Activated CD4-positive, alpha-beta T cell treated with anti-CD3 and anti-CD28 coated beads for 24 hours (primary cell): ENCODE measurements at regions not wholly inside any gene's neighbourhood (a gene's known extent, or its start where the extent isn't known, plus 50 kb on each side); places are given as distances from the start of the nearest gene placed in this dataset.
"Not testable (repeated sequence)": the region's sequence is repeated elsewhere in the genome, so short reads cannot be mapped to it uniquely, and the experiment has no call there.

Experiments
- DNase-seq, 2 donors: peaks; one replicate each; pipeline ENCODE4 v3.0.0-alpha.2; 2020; ENCODE audit warnings: low read depth in 2 of 2

- DNase-seq: no peak
Measured at GRCh38 chr7:39758234-39758970, 135.0 kb downstream of the RALA start.

- DNase-seq: no peak
Measured at GRCh38 chr7:39761449-39761848, 138.1 kb downstream of the RALA start.

GRCh38 chr7:39762466-39762865 is 139.1 kb downstream of the RALA start:
- not testable (repeated sequence) for DNase-seq

GRCh38 chr7:39762881-39763280 is 139.5 kb downstream of the RALA start:
- DNase-seq: not testable (repeated sequence)

- DNase-seq: not testable (repeated sequence)
Measured at GRCh38 chr7:39765833-39766232, 142.5 kb downstream of the RALA start.

GRCh38 chr7:39768439-39768838 is 145.1 kb downstream of the RALA start:
- DNase-seq: not testable (repeated sequence)

GRCh38 chr7:39774341-39774851 is 151.0 kb downstream of the RALA start:
- DNase-seq: not testable (repeated sequence)

GRCh38 chr7:39781557-39781956 is 158.2 kb downstream of the RALA start:
- not testable (repeated sequence) for DNase-seq

GRCh38 chr7:39786440-39786839 is 163.1 kb downstream of the RALA start:
- DNase-seq: not testable (repeated sequence)

- DNase-seq: not testable (repeated sequence)
Measured at GRCh38 chr7:39791035-39791434, 159.0 kb upstream of the CDK13 start.

GRCh38 chr7:39791911-39792310 is 158.1 kb upstream of the CDK13 start:
- DNase-seq: not testable (repeated sequence)

- DNase-seq: not testable (repeated sequence)
Measured at GRCh38 chr7:39793026-39793425, 157.0 kb upstream of the CDK13 start.

GRCh38 chr7:39793851-39794250 is 156.2 kb upstream of the CDK13 start:
- DNase-seq: not testable (repeated sequence)

- DNase-seq: not testable (repeated sequence)
Measured at GRCh38 chr7:39796947-39797346, 153.1 kb upstream of the CDK13 start.

- not testable (repeated sequence) for DNase-seq
Measured at GRCh38 chr7:39798077-39798476, 152.0 kb upstream of the CDK13 start.

GRCh38 chr7:39808796-39809481 is 141.1 kb upstream of the CDK13 start:
- DNase-seq: no peak

- DNase-seq: no peak
Measured at GRCh38 chr7:39810204-39810642, 139.8 kb upstream of the CDK13 start.

- no peak for DNase-seq
Measured at GRCh38 chr7:39810710-39811109, 139.3 kb upstream of the CDK13 start.

- DNase-seq: no peak
Measured at GRCh38 chr7:39811161-39811614, 138.9 kb upstream of the CDK13 start.

GRCh38 chr7:39816462-39817060 is 133.5 kb upstream of the CDK13 start:
- DNase-seq: no peak

- DNase-seq: no peak
Measured at GRCh38 chr7:39819514-39819913, 130.5 kb upstream of the CDK13 start.

- DNase-seq: no peak
Measured at GRCh38 chr7:39824456-39825200, 125.4 kb upstream of the CDK13 start.
